HS-5 (cell line): ENCODE measurements at regions not wholly inside any gene's neighbourhood (a gene's known extent, or its start where the extent isn't known, plus 50 kb on each side); places are given as distances from the start of the nearest gene placed in this dataset.

Experiments used
- DNase-seq: peaks from one replicate; pipeline ENCODE4 v3.0.0-alpha.2; 2012; ENCODE audit warnings: low read depth

GRCh38 chr7:81606078-81606863 is 163.6 kb downstream of the HGF start:
- no peak for DNase-seq

GRCh38 chr7:81605493-81605892 is 164.4 kb downstream of the HGF start:
- no peak for DNase-seq

- DNase-seq, result no peak
Observed at GRCh38 chr7:81604808-81605174, 165.1 kb downstream of the HGF start.

- DNase-seq, result peak; percentile 87
Observed at GRCh38 chr7:81604075-81604807, 165.6 kb downstream of the HGF start.

- DNase-seq, result no peak
Observed at GRCh38 chr7:81600608-81601007, 169.2 kb downstream of the HGF start.

- no peak for DNase-seq
Observed at GRCh38 chr7:81598951-81599350, 170.9 kb downstream of the HGF start.

- no peak for DNase-seq
Observed at GRCh38 chr7:81594767-81595166, 175.1 kb downstream of the HGF start.

GRCh38 chr7:81590131-81590530 is 179.7 kb downstream of the HGF start:
- no peak for DNase-seq

- no peak for DNase-seq
Observed at GRCh38 chr7:81584667-81585066, 185.2 kb downstream of the HGF start.

- DNase-seq, result no peak
Observed at GRCh38 chr7:81583882-81584533, 185.8 kb downstream of the HGF start.

- no peak for DNase-seq
Observed at GRCh38 chr7:81583090-81583489, 186.8 kb downstream of the HGF start.

- no peak for DNase-seq
Observed at GRCh38 chr7:81577642-81578340, 192.1 kb downstream of the HGF start.

GRCh38 chr7:81574723-81575326 is 195.0 kb downstream of the HGF start:
- DNase-seq, result peak; percentile 2

- no peak for DNase-seq
Observed at GRCh38 chr7:81573932-81574331, 195.9 kb downstream of the HGF start.

- no peak for DNase-seq
Observed at GRCh38 chr7:81573128-81573527, 196.7 kb downstream of the HGF start.

GRCh38 chr7:81562581-81562980 is 207.3 kb downstream of the HGF start:
- DNase-seq, result no peak

- DNase-seq, result no peak
Observed at GRCh38 chr7:81560708-81561107, 209.1 kb downstream of the HGF start.

- no peak for DNase-seq
Observed at GRCh38 chr7:81549484-81550016, 220.3 kb downstream of the HGF start.

- no peak for DNase-seq
Observed at GRCh38 chr7:81534996-81535395, 234.9 kb downstream of the HGF start.

GRCh38 chr7:81534446-81534845 is 235.4 kb downstream of the HGF start:
- no peak for DNase-seq

- no peak for DNase-seq
Observed at GRCh38 chr7:81533931-81534330, 235.9 kb downstream of the HGF start.

GRCh38 chr7:81533426-81533825 is 236.4 kb downstream of the HGF start:
- no peak for DNase-seq
